ENCODE measurements at regions not wholly inside any gene's neighbourhood (a gene's known extent, or its start where the extent isn't known, plus 50 kb on each side); places are given as distances from the start of the nearest gene placed in this dataset.
A peak's percentile ranks its signal among the peaks of the same experiment; 100 is the strongest.

- Histone ChIP-seq H2AFZ (ENCODE audit: control insufficient read depth, low read depth, low read length) (no peak overlapping the region), H3K4me1 (ENCODE audit: control insufficient read depth, insufficient read depth, low read length) (0 out of 2 replicates have a peak, but pooled peaks cover 4% of the 10 kb centered on the region), H3K27me3 (replicated peaks in 1 of 2; ENCODE audit: control insufficient read depth in 2 of 2, insufficient read depth in 2 of 2, low read length in 1 of 2) (no peaks in the 10 kb centered on the region), H3K79me2 (ENCODE audit: control insufficient read depth, insufficient read depth, low read length) (no peaks in the 10 kb centered on the region), H3K9me3 (replicated peaks; ENCODE audit: control insufficient read depth, insufficient read depth, low read length) (no peaks in the 10 kb centered on the region; the same call in 1 of the 3 replicates), H3K27ac (ENCODE audit: control insufficient read depth, insufficient read depth) (no peak overlapping the region; the same call in 1 of the 2 replicates), H3K36me3 (ENCODE audit: control insufficient read depth in 2 of 2, insufficient read depth in 2 of 2, low read length in 1 of 2) (no peaks in the 10 kb centered on the region), H3K9ac (ENCODE audit: control insufficient read depth, insufficient read depth, low read length) (no peak overlapping the region), H4K20me1 (ENCODE audit: control insufficient read depth, insufficient read depth) (no peaks in the 10 kb centered on the region), H3K4me2 (ENCODE audit: control insufficient read depth, insufficient read depth) (peak overlapping the region; percentile 33; the same call in 1 of the 2 replicates), H3K4me3 (no peak overlapping the region)
- DNase-seq (ENCODE audit: low read depth, low spot score) (peak; percentile 13), ATAC-seq (peak; percentile 88), FAIRE-seq (peak; percentile 81)
- in situ Hi-C loops (cut with MboI): no loop called here
- RAD21 ChIA-PET (ENCODE audit: unreplicated experiment): no interaction called here
- SMC1A ChIA-PET (ENCODE audit: uncharacterized antibody, unreplicated experiment): no interaction called here
- intact Hi-C loops (cut with micrococcal nuclease; ENCODE audit: unreplicated experiment): no loop called here
- WGBS (ENCODE audit: insufficient coverage, insufficient replicate concordance, low lambda C conversion rate, missing lambda C conversion rate): 0% methylated on average over 1 of the region's 1 CpG
- BruUV-seq (replicated peaks): no TSS peak
- POLR2A ChIA-PET: interaction anchor here (0.6 kb wide), 1 partner anchor 43 kb away, joined by 4 read pairs; no protein-coding TSS in a partner anchor
- CTCF ChIA-PET: no interaction called here
- no peak; the same call in 1 of the 2 replicates for TF ChIP-seq RUNX3 (IDR thresholded peaks at IDR 0.05; ENCODE audit: low read length)
- TF ChIP-seq ETV6 (conservative IDR thresholded peaks at IDR 0.05 in 1 of 2, IDR thresholded peaks at IDR 0.05 in 1 of 2; ENCODE audit: borderline replicate concordance in 1 of 2, low read depth in 1 of 2): peak in 1 of 2 experiments; percentile 82; a peak in 2 of 4 replicates
- TF ChIP-seq YBX1 (IDR thresholded peaks at IDR 0.05): no peak
- no peak for TF ChIP-seq ZNF274 (IDR thresholded peaks at IDR 0.05; ENCODE audit: insufficient read depth, insufficient read length)
- TF ChIP-seq, protein P1, sequence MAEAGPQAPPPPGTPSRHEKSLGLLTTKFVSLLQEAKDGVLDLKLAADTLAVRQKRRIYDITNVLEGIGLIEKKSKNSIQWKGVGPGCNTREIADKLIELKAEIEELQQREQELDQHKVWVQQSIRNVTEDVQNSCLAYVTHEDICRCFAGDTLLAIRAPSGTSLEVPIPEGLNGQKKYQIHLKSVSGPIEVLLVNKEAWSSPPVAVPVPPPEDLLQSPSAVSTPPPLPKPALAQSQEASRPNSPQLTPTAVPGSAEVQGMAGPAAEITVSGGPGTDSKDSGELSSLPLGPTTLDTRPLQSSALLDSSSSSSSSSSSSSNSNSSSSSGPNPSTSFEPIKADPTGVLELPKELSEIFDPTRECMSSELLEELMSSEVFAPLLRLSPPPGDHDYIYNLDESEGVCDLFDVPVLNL (IDR thresholded peaks at IDR 0.05; ENCODE audit: low read depth, low read length): no peak
- TF ChIP-seq, protein P2, sequence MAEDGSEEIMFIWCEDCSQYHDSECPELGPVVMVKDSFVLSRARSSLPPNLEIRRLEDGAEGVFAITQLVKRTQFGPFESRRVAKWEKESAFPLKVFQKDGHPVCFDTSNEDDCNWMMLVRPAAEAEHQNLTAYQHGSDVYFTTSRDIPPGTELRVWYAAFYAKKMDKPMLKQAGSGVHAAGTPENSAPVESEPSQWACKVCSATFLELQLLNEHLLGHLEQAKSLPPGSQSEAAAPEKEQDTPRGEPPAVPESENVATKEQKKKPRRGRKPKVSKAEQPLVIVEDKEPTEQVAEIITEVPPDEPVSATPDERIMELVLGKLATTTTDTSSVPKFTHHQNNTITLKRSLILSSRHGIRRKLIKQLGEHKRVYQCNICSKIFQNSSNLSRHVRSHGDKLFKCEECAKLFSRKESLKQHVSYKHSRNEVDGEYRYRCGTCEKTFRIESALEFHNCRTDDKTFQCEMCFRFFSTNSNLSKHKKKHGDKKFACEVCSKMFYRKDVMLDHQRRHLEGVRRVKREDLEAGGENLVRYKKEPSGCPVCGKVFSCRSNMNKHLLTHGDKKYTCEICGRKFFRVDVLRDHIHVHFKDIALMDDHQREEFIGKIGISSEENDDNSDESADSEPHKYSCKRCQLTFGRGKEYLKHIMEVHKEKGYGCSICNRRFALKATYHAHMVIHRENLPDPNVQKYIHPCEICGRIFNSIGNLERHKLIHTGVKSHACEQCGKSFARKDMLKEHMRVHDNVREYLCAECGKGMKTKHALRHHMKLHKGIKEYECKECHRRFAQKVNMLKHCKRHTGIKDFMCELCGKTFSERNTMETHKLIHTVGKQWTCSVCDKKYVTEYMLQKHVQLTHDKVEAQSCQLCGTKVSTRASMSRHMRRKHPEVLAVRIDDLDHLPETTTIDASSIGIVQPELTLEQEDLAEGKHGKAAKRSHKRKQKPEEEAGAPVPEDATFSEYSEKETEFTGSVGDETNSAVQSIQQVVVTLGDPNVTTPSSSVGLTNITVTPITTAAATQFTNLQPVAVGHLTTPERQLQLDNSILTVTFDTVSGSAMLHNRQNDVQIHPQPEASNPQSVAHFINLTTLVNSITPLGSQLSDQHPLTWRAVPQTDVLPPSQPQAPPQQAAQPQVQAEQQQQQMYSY (CRISPR knock-in tag; IDR thresholded peaks at IDR 0.05): no peak
- TF ChIP-seq CHD2 (IDR thresholded peaks at IDR 0.05; ENCODE audit: borderline replicate concordance, low read depth, low read length): no peak
- no peak for TF ChIP-seq EZH2 (IDR thresholded peaks at IDR 0.05; ENCODE audit: borderline replicate concordance, control insufficient read depth, low read depth, low read length)
- TF ChIP-seq TAF1 (IDR thresholded peaks at IDR 0.05; ENCODE audit: borderline replicate concordance, low read depth, low read length): no peak
- peak; percentile 78 for TF ChIP-seq JUNB (IDR thresholded peaks at IDR 0.05)
- TF ChIP-seq SIX5 (IDR thresholded peaks at IDR 0.05; ENCODE audit: low read depth, low read length, severe bottlenecking): no peak
- TF ChIP-seq POLR2A (IDR thresholded peaks at IDR 0.05; ENCODE audit: low read depth, low read length): no peak
- no peak for TF ChIP-seq SREBF2 (IDR thresholded peaks at IDR 0.05; ENCODE audit: low read length)
- TF ChIP-seq SRF (IDR thresholded peaks at IDR 0.05; ENCODE audit: low read depth in 2 of 2, low read length in 2 of 2): peak in 1 of 2 experiments; percentile 76; a peak in 1 of 4 replicates
- TF ChIP-seq, protein P3, sequence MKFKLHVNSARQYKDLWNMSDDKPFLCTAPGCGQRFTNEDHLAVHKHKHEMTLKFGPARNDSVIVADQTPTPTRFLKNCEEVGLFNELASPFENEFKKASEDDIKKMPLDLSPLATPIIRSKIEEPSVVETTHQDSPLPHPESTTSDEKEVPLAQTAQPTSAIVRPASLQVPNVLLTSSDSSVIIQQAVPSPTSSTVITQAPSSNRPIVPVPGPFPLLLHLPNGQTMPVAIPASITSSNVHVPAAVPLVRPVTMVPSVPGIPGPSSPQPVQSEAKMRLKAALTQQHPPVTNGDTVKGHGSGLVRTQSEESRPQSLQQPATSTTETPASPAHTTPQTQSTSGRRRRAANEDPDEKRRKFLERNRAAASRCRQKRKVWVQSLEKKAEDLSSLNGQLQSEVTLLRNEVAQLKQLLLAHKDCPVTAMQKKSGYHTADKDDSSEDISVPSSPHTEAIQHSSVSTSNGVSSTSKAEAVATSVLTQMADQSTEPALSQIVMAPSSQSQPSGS (IDR thresholded peaks at IDR 0.05; ENCODE audit: low read length): no peak; the same call in none of the 2 replicates
- TF ChIP-seq GABPA (IDR thresholded peaks at IDR 0.05; ENCODE audit: low read depth): 0 out of 2 replicates have a peak, but pooled peaks have one; percentile 30
- no peak for TF ChIP-seq ZZZ3 (IDR thresholded peaks at IDR 0.05; ENCODE audit: control insufficient read depth, insufficient read length, low read depth)
- TF ChIP-seq FOS (IDR thresholded peaks at IDR 0.05; ENCODE audit: borderline replicate concordance, extremely low read depth, insufficient read length): no peak
- TF ChIP-seq POU2F2 (IDR thresholded peaks at IDR 0.05; ENCODE audit: borderline replicate concordance, low read depth, low read length): no peak
Measured at GRCh38 chr7:118311121-118311836, 86.8 kb downstream of the ANKRD7 start.
